ENCODE measurements at regions not wholly inside any gene's neighbourhood (a gene's known extent, or its start where the extent isn't known, plus 50 kb on each side); places are given as distances from the start of the nearest gene placed in this dataset.

DNA sequence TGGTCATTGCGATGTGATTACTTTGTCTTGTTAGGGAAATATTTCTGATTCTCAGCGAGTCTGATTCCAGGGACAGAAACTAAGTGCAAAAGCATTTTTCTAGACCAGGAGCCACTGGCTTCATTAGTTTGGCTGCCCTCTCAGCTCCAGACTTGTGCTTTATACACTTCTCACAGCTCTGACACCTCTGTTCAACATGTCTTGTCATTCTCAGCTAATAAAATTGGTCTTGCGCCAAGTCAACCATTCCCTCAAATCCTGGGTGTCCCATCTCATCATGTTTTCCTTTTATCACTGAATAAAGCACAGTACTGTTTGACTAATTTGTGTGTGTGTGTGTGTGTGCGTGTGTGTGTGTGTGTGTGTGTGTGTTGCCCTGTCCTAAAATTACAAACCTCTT is 215.5 kb upstream of the EPHA4 start:
- H3K36me3 ChIP-seq (ENCODE audit: insufficient read depth, low read length) = no peaks in the 10 kb centered on the region; the same call in 1 of the 2 replicates
- H3K9me3 ChIP-seq (ENCODE audit: control insufficient read depth, insufficient read depth, low read length) = peaks cover 6% of the 10 kb centered on the region; the same call in 1 of the 2 replicates
- no peak overlapping the region for H3K9ac ChIP-seq (ENCODE audit: low read depth, low read length)
- 0 out of 2 replicates have a peak, but pooled peaks cover 4% of the 10 kb centered on the region for H3K4me1 ChIP-seq (ENCODE audit: insufficient read depth, low read length)

- Histone ChIP-seq H3K9me3 (ENCODE audit: control insufficient read depth, insufficient read depth, low read length) (no peaks in the 10 kb centered on the region), H3K36me3 (ENCODE audit: insufficient read depth, low read length) (no peaks in the 10 kb centered on the region), H3K4me1 (ENCODE audit: insufficient read depth, low read length) (no peaks in the 10 kb centered on the region), H3K9ac (ENCODE audit: low read depth, low read length) (no peak overlapping the region)
Measured at GRCh38 chr2:221786297-221786926, 214.3 kb upstream of the EPHA4 start.

- Histone ChIP-seq H3K9ac (ENCODE audit: low read depth, low read length) (no peak overlapping the region), H3K36me3 (ENCODE audit: insufficient read depth, low read length) (no peaks in the 10 kb centered on the region), H3K4me1 (ENCODE audit: insufficient read depth, low read length) (peaks cover 15% of the 10 kb centered on the region), H3K9me3 (ENCODE audit: control insufficient read depth, insufficient read depth, low read length) (no peaks in the 10 kb centered on the region)
Measured at GRCh38 chr2:221780281-221780688, 208.2 kb upstream of the EPHA4 start.

DNA sequence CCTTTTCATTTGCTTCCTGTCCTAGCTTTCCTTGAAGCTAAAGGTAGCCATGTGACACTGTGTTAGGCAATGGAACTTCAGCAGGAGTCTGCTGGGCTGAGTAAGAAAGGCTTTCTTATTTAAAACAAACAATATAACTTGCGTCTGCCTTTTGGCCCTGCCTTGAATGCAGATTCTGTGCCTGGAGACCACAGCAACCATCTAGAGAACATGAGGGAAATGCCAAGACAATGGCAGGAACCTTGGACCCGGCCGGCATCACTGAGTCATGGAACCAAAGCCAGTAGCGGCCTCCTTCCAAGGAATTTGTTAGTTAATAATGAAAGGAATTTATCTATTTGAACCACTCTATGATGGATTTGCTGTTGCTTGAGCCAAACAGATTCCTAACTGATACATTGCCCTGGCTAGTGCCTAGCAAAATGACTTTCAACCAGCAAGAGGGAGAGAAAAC is 207.5 kb upstream of the EPHA4 start:
- Histone ChIP-seq H3K9me3 (ENCODE audit: control insufficient read depth, insufficient read depth, low read length) (no peaks in the 10 kb centered on the region), H3K36me3 (ENCODE audit: insufficient read depth, low read length) (no peaks in the 10 kb centered on the region), H3K4me1 (ENCODE audit: insufficient read depth, low read length) (peaks cover 20% of the 10 kb centered on the region), H3K9ac (ENCODE audit: low read depth, low read length) (no peak overlapping the region)

DNA sequence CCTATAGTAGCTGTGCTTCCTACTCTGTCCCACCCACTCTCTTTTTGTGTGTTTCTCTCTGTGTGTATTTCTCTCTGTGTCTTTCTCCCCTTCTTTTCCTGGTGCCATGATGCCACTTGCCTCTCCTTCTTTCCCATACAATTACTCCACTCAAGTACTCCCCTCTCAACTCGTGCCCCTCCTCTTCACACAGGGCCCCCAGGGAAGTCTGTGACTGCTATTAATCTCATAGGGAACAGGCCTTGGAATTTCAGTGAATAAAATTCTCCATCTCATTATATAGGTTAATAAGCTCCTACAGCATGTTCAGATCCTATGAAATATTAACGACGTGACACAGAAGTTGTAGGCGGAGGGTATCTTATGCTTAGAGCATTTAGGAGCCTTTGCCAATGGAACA is 205.9 kb upstream of the EPHA4 start:
- Histone ChIP-seq H3K9me3 (ENCODE audit: control insufficient read depth, insufficient read depth, low read length) (no peaks in the 10 kb centered on the region), H3K9ac (ENCODE audit: low read depth, low read length) (no peak overlapping the region), H3K36me3 (ENCODE audit: insufficient read depth, low read length) (no peaks in the 10 kb centered on the region), H3K4me1 (ENCODE audit: insufficient read depth, low read length) (peaks cover 24% of the 10 kb centered on the region)

DNA sequence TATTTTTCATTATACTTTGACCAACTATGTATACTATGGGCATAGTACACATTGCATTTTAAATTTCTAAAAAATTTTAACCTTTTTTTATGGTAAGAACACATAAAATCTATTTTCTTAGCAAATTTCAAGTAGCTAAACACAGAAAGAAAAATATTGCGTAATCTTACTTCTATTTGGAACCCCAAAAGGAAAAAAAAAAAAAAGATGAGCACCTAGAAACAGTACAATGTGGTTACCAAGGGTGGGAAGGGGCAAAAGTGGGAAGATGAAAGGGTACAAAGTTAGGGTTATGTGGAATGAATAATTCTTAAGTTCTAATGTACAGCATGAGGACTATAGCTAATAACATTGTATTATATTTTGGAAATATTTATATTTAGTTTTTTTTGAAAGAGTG is 205.0 kb upstream of the EPHA4 start:
- Histone ChIP-seq H3K36me3 (ENCODE audit: insufficient read depth, low read length) (no peaks in the 10 kb centered on the region), H3K9me3 (ENCODE audit: control insufficient read depth, insufficient read depth, low read length) (no peaks in the 10 kb centered on the region), H3K9ac (ENCODE audit: low read depth, low read length) (no peak overlapping the region)

DNA sequence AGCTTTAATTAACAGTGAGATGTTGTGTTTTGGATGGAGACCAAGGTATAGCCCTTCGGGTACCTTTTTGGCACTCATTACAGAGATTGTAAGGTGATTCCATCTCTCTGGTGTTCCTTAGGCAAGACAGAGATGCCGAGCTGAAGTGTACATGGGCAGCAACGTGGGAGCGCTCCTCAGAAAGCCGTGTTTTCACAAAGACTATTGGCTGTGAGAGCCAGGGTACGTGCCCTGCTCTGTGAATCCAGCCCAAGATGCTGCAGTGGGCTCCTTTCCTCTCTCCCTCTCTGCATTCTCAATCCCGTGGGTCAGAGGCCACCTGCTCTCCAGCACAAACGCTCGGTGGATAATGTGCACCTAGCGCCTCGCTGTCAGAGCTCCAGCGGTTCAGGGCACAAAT is 203.0 kb upstream of the EPHA4 start:
- Histone ChIP-seq H3K36me3 (ENCODE audit: insufficient read depth, low read length) (no peaks in the 10 kb centered on the region), H3K4me1 (ENCODE audit: insufficient read depth, low read length) (peaks cover 15% of the 10 kb centered on the region), H3K9me3 (ENCODE audit: control insufficient read depth, insufficient read depth, low read length) (no peaks in the 10 kb centered on the region), H3K9ac (ENCODE audit: low read depth, low read length) (no peak overlapping the region)

More for the DNA sequence above, 205.0 kb upstream of the EPHA4 start:
- H3K4me1 ChIP-seq (ENCODE audit: insufficient read depth, low read length) = peaks cover 24% of the 10 kb centered on the region

GRCh38 chr2:221774136-221774535 is 202.0 kb upstream of the EPHA4 start:
- peaks cover 9% of the 10 kb centered on the region for H3K4me1 ChIP-seq (ENCODE audit: insufficient read depth, low read length)
- no peaks in the 10 kb centered on the region for H3K9me3 ChIP-seq (ENCODE audit: control insufficient read depth, insufficient read depth, low read length)
- H3K9ac ChIP-seq (ENCODE audit: low read depth, low read length) = no peak overlapping the region

DNA sequence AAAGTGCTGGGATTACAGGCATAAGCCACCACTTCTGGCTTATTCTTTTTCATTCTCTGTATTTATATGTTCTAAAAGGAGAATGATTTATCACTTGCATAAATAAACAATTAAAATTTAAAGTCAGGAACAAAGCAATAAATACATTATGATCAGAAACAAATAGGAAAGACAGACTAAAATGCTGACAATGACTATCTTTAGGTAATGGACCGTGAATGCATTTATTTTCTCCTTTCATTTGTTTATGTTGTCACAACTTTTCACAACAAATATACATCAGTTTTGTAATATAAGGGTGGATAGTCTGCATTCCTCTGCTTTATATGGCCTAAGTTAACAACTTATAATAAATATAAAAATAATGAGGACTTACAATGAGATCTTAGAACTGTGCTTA is 199.2 kb upstream of the EPHA4 start:
- no peak overlapping the region for H3K9ac ChIP-seq (ENCODE audit: low read depth, low read length)
- peaks cover 9% of the 10 kb centered on the region for H3K4me1 ChIP-seq (ENCODE audit: insufficient read depth, low read length)
- no peaks in the 10 kb centered on the region for H3K36me3 ChIP-seq (ENCODE audit: insufficient read depth, low read length)
- H3K9me3 ChIP-seq (ENCODE audit: control insufficient read depth, insufficient read depth, low read length) = no peaks in the 10 kb centered on the region

More at GRCh38 chr2:221774136-221774535, 202.0 kb upstream of the EPHA4 start:
- H3K36me3 ChIP-seq (ENCODE audit: insufficient read depth, low read length) = no peaks in the 10 kb centered on the region

DNA sequence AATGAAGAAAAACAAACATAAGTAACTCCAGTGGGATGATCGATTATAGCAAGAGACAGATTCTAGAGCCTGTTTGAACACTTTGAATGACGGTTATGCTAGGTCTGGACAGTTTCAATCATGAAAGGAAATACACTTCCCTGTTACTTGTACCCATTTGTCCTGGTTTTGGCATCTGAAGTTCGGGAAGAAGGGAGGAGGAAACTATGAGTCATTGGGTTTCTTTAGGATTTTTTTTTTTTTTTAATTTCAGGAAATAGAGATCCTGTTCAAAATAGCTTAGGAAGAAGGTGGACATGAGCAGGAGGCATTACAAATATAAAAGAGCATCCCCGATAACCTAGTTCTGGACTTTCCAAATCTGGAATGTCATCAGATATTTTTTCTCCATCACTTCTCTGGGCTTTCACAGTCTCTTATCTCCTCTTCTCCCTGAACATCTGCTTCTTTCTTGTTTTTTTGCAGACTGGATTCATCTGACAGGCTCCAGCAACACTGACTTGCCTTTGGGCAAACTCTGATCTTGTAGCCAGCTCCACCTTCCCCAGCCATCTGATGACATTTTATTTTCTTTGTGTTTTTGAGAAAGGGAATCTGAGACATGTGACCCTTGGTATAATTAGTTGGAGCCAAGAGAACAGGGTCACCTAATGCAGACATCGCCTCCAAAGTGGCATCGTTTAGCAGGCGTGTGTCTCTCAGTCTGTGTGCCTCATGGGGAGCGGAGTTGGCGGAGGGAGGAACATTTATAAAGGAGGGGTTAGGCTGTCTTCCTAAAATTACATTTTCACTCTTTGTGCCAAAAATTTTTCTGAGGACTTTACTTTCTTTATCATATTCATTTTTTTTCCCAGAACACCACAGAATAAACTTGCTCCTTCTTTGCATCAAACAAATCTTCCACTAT is 195.3 kb upstream of the EPHA4 start:
- Histone ChIP-seq H3K4me1 (ENCODE audit: insufficient read depth, low read length) (no peaks in the 10 kb centered on the region), H3K9ac (ENCODE audit: low read depth, low read length) (no peak overlapping the region), H3K36me3 (ENCODE audit: insufficient read depth, low read length) (no peaks in the 10 kb centered on the region), H3K9me3 (ENCODE audit: control insufficient read depth, insufficient read depth, low read length) (no peaks in the 10 kb centered on the region)

GRCh38 chr2:221762496-221762895 is 190.4 kb upstream of the EPHA4 start:
- Histone ChIP-seq H3K9me3 (ENCODE audit: control insufficient read depth, insufficient read depth, low read length) (no peaks in the 10 kb centered on the region; the same call in 1 of the 2 replicates), H3K4me1 (ENCODE audit: insufficient read depth, low read length) (no peaks in the 10 kb centered on the region), H3K9ac (ENCODE audit: low read depth, low read length) (no peak overlapping the region), H3K36me3 (ENCODE audit: insufficient read depth, low read length) (no peaks in the 10 kb centered on the region)

- no peaks in the 10 kb centered on the region; the same call in 1 of the 2 replicates for H3K9me3 ChIP-seq (ENCODE audit: control insufficient read depth, insufficient read depth, low read length)
- H3K36me3 ChIP-seq (ENCODE audit: insufficient read depth, low read length) = no peaks in the 10 kb centered on the region
- H3K4me1 ChIP-seq (ENCODE audit: insufficient read depth, low read length) = no peaks in the 10 kb centered on the region
- no peak overlapping the region for H3K9ac ChIP-seq (ENCODE audit: low read depth, low read length)
Measured at GRCh38 chr2:221761260-221761659, 189.2 kb upstream of the EPHA4 start.

- Histone ChIP-seq H3K4me1 (ENCODE audit: insufficient read depth, low read length) (no peaks in the 10 kb centered on the region), H3K36me3 (ENCODE audit: insufficient read depth, low read length) (no peaks in the 10 kb centered on the region), H3K9ac (ENCODE audit: low read depth, low read length) (no peak overlapping the region), H3K9me3 (ENCODE audit: control insufficient read depth, insufficient read depth, low read length) (no peaks in the 10 kb centered on the region; the same call in 1 of the 2 replicates)
Measured at GRCh38 chr2:221758076-221758475, 186.0 kb upstream of the EPHA4 start.

DNA sequence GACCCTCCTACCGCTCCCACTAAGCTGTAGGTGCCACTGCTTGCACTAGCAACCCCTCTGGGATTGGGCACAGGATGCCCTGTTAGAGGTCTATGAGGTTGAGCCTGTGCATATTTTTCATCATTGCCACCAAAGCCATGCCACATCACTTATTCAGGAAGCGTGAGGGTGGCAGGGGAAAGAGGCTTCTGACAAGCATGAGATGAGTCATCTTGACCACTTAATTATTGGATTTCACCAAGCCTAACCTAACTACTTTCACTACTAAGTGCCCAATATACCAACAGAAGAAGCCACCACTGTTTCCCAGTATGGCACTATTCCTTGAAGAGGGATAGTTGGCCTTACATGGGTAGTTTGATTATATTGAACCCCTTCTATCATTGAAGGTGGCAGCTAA is 181.3 kb upstream of the EPHA4 start:
- Histone ChIP-seq H3K9ac (ENCODE audit: low read depth, low read length) (no peak overlapping the region), H3K4me1 (ENCODE audit: insufficient read depth, low read length) (no peaks in the 10 kb centered on the region), H3K36me3 (ENCODE audit: insufficient read depth, low read length) (no peaks in the 10 kb centered on the region), H3K9me3 (ENCODE audit: control insufficient read depth, insufficient read depth, low read length) (no peaks in the 10 kb centered on the region)

DNA sequence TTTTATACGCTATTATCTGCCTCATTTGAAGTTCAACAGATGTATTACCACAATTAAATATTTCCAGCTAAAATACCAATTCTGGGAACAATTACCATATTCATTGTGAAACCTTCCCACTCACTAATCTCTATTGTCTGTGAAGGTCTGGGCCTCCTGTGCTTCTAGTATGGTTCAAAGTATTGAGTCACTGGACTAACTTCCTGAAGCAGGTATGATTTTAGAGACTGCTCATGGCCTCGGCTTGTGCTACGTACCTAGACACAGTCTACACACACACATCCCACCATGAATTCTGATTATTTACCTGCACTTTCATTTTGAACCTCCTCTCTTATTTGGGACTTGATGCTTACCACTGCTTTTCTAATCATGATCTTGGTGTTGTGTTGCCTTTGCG is 180.7 kb upstream of the EPHA4 start:
- Histone ChIP-seq H3K36me3 (ENCODE audit: insufficient read depth, low read length) (no peaks in the 10 kb centered on the region), H3K4me1 (ENCODE audit: insufficient read depth, low read length) (no peaks in the 10 kb centered on the region), H3K9me3 (ENCODE audit: control insufficient read depth, insufficient read depth, low read length) (no peaks in the 10 kb centered on the region), H3K9ac (ENCODE audit: low read depth, low read length) (no peak overlapping the region)
